Gastrocnemius medialis (tissue), 4 donors: ENCODE measurements at regions not wholly inside any gene's neighbourhood (a gene's known extent, or its start where the extent isn't known, plus 50 kb on each side); places are given as distances from the start of the nearest gene placed in this dataset.

Experiments
- POLR2A ChIP-seq, 2 donors: fragments of 450-650 bp; IDR thresholded peaks; one replicate each; pipeline ENCODE4 v1.6.1; 2017; ENCODE audit warnings: antibody characterized with exemption in 2 of 2, mild to moderate bottlenecking in 2 of 2, moderate library complexity in 2 of 2
- TF ChIP-seq, protein P1 (sequence below), 5 experiments: fragments of 450-650 bp in 3 of 5; fragments of 200-600 bp in 2 of 5; sonication (generic) in 2 of 5; IDR thresholded peaks in 4 of 5; conservative IDR thresholded peaks in 1 of 5; 1 replicate in 4 of 5; 2 replicates in 1 of 5; pipeline ENCODE4 v1.5.1; 2016 to 2019; ENCODE audit warnings: antibody characterized with exemption in 5 of 5, mild to moderate bottlenecking in 3 of 5, moderate library complexity in 3 of 5

DNA sequence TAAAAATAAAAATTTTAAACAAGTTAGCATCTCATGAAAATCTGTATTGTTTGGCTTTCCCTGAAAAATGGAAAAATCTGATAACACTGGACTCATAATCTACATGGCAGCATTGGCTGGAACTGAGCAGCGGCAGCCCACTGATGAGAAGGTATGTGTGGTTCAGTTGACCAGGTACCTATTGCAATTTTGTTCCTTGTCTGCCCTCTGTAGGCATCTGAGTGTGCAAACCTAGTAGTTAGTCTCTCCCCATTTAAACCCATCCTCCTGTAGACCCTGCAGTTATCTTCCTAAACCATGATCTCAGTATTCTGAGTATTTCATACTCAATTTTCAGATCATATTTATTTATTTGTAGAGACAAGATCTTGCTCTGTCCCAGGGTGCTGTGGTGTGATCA lies 59.4 kb upstream of the SERBP1 start:
- TF ChIP-seq, protein P1, sequence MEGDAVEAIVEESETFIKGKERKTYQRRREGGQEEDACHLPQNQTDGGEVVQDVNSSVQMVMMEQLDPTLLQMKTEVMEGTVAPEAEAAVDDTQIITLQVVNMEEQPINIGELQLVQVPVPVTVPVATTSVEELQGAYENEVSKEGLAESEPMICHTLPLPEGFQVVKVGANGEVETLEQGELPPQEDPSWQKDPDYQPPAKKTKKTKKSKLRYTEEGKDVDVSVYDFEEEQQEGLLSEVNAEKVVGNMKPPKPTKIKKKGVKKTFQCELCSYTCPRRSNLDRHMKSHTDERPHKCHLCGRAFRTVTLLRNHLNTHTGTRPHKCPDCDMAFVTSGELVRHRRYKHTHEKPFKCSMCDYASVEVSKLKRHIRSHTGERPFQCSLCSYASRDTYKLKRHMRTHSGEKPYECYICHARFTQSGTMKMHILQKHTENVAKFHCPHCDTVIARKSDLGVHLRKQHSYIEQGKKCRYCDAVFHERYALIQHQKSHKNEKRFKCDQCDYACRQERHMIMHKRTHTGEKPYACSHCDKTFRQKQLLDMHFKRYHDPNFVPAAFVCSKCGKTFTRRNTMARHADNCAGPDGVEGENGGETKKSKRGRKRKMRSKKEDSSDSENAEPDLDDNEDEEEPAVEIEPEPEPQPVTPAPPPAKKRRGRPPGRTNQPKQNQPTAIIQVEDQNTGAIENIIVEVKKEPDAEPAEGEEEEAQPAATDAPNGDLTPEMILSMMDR (IDR thresholded peaks at IDR 0.05 in 4 of 5, conservative IDR thresholded peaks at IDR 0.05 in 1 of 5): peak; percentile 23 to 54 (median 26)
- TF ChIP-seq POLR2A (IDR thresholded peaks at IDR 0.05): no peak
